HG02759 (cell line): ENCODE measurements at regions not wholly inside any gene's neighbourhood (a gene's known extent, or its start where the extent isn't known, plus 50 kb on each side); places are given as distances from the start of the nearest gene placed in this dataset.
A peak's percentile ranks its signal among the peaks of the same experiment; 100 is the strongest.

Source experiments
- ATAC-seq: cut with Tn5 transposase; IDR thresholded peaks from one replicate; pipeline ENCODE4 v1.9.1; 2021; ENCODE audit warnings: mild to moderate bottlenecking, moderate library complexity; ENCODE audit not compliant: unreplicated experiment

DNA sequence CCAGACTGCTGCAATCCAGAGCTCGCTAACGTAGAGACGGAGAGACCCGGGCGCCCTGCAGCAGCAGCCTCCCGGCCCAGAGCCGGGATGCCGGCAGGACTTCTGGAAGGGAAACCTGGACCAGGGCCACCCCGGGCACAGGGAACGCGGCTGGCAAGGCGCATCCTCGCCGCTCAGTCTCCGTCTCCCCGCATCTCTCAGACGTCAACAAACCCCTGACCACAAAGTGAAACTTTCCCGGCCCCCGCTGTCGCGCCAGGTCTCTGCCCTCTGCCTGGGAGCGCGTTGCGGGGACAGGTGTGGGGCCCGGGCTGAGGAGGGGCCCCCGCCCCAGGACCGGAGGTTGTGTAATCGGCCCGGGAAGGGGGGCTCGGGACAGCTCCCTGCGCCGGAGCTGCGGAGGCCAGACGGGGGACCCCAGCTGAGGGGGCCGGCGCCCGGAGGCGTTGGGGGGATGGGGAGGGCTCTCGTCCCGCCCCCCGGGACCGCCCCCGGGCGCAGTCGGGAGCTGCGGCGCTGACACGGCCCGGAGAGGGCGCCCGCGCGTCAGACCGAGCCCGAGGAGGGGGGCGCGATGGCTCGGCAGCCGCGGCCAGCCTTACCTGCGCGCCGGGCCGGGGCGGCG lies 116.6 kb upstream of the HIVEP3 start:
- ATAC-seq: peak; percentile 81

DNA sequence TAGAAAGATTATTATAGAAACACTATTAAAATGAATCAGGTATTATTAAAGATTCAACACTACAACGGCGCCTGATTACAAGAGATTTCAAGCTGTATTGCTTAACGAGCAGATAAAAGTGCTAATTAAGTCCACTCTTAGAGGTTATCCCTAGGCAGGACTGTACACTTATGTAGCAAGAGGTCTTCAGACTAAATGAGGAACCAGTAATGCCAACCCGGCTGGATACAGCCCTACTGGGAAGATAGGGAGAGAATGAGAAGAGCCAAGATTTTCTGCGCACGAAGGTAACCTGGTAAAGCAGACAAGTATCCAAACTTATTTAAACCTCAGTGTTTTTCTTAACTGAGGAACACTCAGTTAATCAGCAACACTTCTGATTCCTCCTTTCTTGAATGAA lies 115.7 kb upstream of the HIVEP3 start:
- no peak for ATAC-seq

GRCh38 chr1:42033629-42034028 lies 114.9 kb upstream of the HIVEP3 start:
- ATAC-seq: no peak

DNA sequence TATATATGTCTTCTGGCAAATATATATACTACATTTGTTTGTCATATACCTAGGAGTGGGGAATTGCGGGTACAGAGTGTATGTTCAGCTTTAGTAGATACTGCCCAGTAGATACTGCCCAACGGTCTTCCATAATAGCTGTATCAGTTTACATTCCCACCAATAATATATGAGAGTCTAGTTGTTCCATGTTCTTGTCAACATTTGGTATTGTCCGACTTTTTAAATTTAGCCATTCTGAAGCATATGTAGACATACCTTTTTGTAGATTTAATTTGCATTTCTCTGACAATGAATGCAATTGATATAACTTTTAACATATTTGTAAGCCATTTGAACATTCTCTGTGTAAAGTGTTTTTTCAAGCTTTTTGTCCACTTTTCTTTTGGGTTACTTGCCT lies 99.0 kb upstream of the HIVEP3 start:
- no peak for ATAC-seq

DNA sequence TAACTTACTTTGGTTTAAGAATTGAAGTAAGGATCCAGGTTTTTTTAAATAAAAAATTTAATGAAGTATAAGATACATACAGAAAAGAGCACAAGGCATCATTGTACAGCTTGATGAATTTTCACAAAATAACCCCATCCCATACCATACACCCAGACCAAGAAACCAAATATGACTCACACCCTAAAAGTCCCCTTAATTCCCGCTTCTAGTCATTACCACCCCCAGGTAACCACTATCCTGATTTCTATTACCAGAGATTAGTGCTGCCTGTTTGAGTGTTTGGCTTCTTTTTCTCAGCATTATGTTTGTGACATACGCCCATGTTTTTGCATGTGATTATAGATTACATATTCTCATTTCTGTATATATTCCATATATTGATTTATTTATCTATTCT lies 98.5 kb upstream of the HIVEP3 start:
- no peak for ATAC-seq

GRCh38 chr1:42014823-42015222 lies 96.1 kb upstream of the HIVEP3 start:
- no peak for ATAC-seq

GRCh38 chr1:42013881-42014470 lies 95.3 kb upstream of the HIVEP3 start:
- no peak for ATAC-seq

DNA sequence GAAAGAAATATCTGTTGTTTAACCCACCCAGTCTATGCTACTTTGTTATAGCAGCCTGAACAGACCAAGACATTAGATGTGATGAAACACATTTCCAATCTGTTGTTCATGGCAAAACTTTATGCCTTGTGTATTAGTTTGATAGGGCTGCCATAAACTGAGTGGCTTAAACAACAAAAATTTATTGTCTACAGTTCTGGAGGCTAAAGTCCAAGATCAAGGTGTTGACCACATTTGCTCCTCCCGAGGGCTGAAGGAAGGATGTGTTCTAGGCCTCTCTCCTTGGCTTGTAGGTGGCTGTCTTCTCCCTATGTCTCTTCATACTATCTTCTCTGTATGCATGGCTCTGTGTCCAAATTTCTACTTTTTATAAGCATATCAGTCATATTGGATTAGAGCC lies 94.1 kb upstream of the HIVEP3 start:
- ATAC-seq: no peak

DNA sequence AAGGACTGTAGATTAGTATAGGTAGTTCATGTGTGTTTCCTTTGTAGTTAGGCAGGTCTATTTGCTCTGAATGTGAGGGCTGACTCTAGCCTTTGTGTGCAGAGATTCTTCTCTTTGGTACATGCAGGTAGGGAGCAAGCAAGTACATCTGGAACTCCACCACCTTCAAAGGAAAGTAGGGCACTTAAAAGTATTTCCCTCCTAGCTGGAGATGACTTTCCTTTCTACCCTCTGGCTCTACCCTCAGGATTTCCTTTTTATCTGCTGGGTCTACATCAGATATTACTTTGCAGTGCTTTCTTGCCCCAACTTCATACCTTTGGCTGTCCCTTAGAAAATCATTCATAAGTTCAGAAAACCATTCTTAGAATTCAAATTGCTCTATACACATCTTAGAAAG lies 91.7 kb upstream of the HIVEP3 start:
- no peak for ATAC-seq

- ATAC-seq: no peak
These were observed 89.5 kb upstream of the HIVEP3 start for GRCh38 chr1:42008264-42008663.

GRCh38 chr1:42006836-42007235 lies 88.1 kb upstream of the HIVEP3 start:
- ATAC-seq: no peak

GRCh38 chr1:42006093-42006492 lies 87.4 kb upstream of the HIVEP3 start:
- no peak for ATAC-seq

DNA sequence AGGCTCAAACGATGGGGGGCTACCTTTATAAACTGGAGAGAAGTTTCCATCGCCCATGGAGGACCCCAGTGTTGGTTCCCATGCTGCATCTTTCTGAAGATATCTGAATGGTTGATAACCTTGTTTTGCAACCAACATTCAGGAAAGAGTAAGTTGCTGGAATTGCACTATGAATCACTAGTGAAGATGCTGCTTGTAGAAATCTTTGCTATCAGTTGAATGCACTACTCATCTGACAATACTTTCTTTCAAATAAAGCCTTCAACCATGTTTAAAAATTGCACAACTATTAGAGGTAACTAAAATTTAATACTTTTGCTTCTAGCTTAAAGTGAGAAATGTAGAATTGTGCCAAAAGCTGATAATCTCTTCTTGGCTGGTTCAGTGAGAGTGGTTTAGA lies 86.8 kb upstream of the HIVEP3 start:
- no peak for ATAC-seq

DNA sequence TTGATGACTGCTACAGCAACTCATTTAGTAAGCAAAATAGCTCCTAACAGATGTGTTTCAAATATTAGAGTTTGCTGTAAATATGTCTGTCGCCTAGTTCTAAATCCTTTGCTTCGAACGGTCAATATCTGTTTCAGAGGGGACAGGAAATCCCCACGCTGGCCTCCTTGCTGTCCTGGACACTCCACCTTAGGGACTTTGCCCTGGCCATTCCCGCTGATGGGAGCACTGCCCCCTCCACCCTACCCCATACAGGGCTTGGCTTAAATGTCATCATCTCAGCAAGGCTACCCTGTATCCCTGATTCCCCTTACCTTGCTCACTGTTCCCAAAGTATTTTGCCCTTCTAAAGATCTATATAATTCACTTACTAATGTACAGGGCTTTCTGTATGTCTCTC lies 86.1 kb upstream of the HIVEP3 start:
- ATAC-seq: no peak

DNA sequence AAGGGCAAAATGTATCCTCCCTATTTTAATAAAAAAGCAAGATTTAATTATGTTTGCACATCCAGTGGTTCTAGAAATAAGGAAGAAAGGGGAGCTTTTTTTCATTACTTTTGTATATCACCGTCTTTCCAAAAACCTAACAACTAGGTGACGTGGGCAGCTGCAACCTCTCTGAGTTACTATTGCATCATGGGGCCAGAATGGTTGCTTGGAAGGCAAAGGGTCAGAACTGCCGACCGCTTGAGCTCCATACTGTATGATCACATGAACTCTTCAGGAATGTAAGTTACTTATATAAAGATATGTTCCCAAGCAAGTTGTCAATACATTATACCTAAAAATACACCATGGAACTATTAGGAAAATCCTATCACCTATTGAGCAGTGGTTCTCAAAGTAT lies 85.6 kb upstream of the HIVEP3 start:
- no peak for ATAC-seq

GRCh38 chr1:42003433-42003832 lies 84.7 kb upstream of the HIVEP3 start:
- ATAC-seq: no peak

GRCh38 chr1:42002220-42002619 lies 83.5 kb upstream of the HIVEP3 start:
- no peak for ATAC-seq

- ATAC-seq: no peak
These were observed 82.0 kb upstream of the HIVEP3 start for GRCh38 chr1:42000766-42001165.

DNA sequence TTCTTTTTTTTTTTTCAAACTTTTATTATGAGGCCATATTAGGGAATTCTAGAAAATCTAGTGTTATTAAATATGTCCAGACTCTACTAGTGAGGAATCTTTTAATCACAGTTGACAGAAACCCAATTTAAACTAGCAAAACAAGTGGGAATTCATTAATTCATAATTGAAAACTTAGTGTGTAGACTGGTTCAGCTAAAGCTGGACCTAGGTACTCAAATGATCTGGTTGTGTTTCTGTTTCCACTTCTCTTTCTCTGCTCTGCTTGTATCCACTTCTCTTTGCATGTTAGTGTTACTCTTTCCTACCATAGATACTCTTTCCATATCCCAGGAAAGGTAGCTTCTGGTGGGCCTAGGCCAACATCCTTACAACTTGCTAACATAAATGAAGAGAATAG lies 81.2 kb upstream of the HIVEP3 start:
- no peak for ATAC-seq

- no peak for ATAC-seq
These were observed 79.5 kb upstream of the HIVEP3 start for GRCh38 chr1:41998250-41998649.

GRCh38 chr1:41997153-41997552 lies 78.4 kb upstream of the HIVEP3 start:
- ATAC-seq: no peak

GRCh38 chr1:41995441-41996130 lies 76.9 kb upstream of the HIVEP3 start:
- ATAC-seq: no peak
